Brain microvascular endothelial cell (primary cell): ENCODE measurements at regions not wholly inside any gene's neighbourhood (a gene's known extent, or its start where the extent isn't known, plus 50 kb on each side); places are given as distances from the start of the nearest gene placed in this dataset.

Experiments used
- DNase-seq: peaks from one replicate; pipeline ENCODE4 v3.0.0-alpha.2; 2020
- H3K27ac ChIP-seq: fragments of 250-450 bp; sonication (Bioruptor Pico); 2 replicates; pipeline ENCODE4 v1.5.1; 2020; ENCODE audit warnings: mild to moderate bottlenecking, moderate library complexity
- H3K27me3 ChIP-seq: fragments of 250-450 bp; sonication (Bioruptor Pico); replicated peaks from 2 replicates; pipeline ENCODE4 v1.5.1; 2020; ENCODE audit warnings: mild to moderate bottlenecking
- H3K36me3 ChIP-seq: fragments of 250-450 bp; sonication (Bioruptor Pico); replicated peaks from 2 replicates; pipeline ENCODE4 v1.5.1; 2020; ENCODE audit warnings: mild to moderate bottlenecking
- H3K4me3 ChIP-seq: 2 replicates; pipeline ENCODE4 v1.5.1; 2011; ENCODE audit warnings: low read depth, mild to moderate bottlenecking, control low read depth, low read length, moderate library complexity
- CTCF ChIP-seq: IDR thresholded peaks from 2 replicates; pipeline ENCODE4 v1.5.1; 2011; ENCODE audit warnings: low read depth, mild to moderate bottlenecking, moderate library complexity, low read length, control low read depth, inconsistent platforms; ENCODE audit errors: missing control alignments
- in situ Hi-C: cut with HindIII; loops from 2 replicates; pipeline ENCODE4 v1.10.0; 2017; ENCODE audit warnings: low sequenced_read_pairs, low pct_ligation_motif_present

- in situ Hi-C loops = no loop called here
- no peaks in the 10 kb centered on the region for H3K36me3 ChIP-seq
- H3K4me3 ChIP-seq = no peak overlapping the region
- H3K27ac ChIP-seq = no peak overlapping the region
- DNase-seq = peak; percentile 29
- no peaks in the 10 kb centered on the region for H3K27me3 ChIP-seq
- peak; percentile 53 for TF ChIP-seq CTCF
Measured at GRCh38 chr3:59212128-59212779, 162.4 kb upstream of the CFAP20DC start.

GRCh38 chr3:59210260-59210659 is 160.4 kb upstream of the CFAP20DC start:
- Histone ChIP-seq H3K36me3 (no peaks in the 10 kb centered on the region), H3K4me3 (no peak overlapping the region), H3K27ac (no peak overlapping the region), H3K27me3 (no peaks in the 10 kb centered on the region)
- no peak for DNase-seq
- in situ Hi-C loops = no loop called here
- TF ChIP-seq CTCF = no peak

- in situ Hi-C loops = no loop called here
- Histone ChIP-seq H3K27ac (no peak overlapping the region), H3K36me3 (no peaks in the 10 kb centered on the region), H3K27me3 (no peaks in the 10 kb centered on the region), H3K4me3 (no peak overlapping the region)
- no peak for TF ChIP-seq CTCF
- peak; percentile 0 for DNase-seq
Measured at GRCh38 chr3:59192473-59192872, 142.6 kb upstream of the CFAP20DC start.

- no peak for DNase-seq
- H3K27me3 ChIP-seq = no peaks in the 10 kb centered on the region
- in situ Hi-C loops = no loop called here
- H3K36me3 ChIP-seq = no peaks in the 10 kb centered on the region
- H3K4me3 ChIP-seq = no peak overlapping the region
- no peak overlapping the region for H3K27ac ChIP-seq
- TF ChIP-seq CTCF = no peak
Measured at GRCh38 chr3:59191651-59192050, 141.8 kb upstream of the CFAP20DC start.

- H3K4me3 ChIP-seq = no peak overlapping the region
Measured at GRCh38 chr3:59189939-59190338, 140.1 kb upstream of the CFAP20DC start.

More at GRCh38 chr3:59189939-59190338, 140.1 kb upstream of the CFAP20DC start:
- no peak for TF ChIP-seq CTCF
- H3K27ac ChIP-seq = no peak overlapping the region
- no peaks in the 10 kb centered on the region for H3K36me3 ChIP-seq
- no peaks in the 10 kb centered on the region for H3K27me3 ChIP-seq
- in situ Hi-C loops = no loop called here
- DNase-seq = no peak
